ENCODE measurements at regions not wholly inside any gene's neighbourhood (a gene's known extent, or its start where the extent isn't known, plus 50 kb on each side); places are given as distances from the start of the nearest gene placed in this dataset.
"Not testable (repeated sequence)": the region's sequence is repeated elsewhere in the genome, so short reads cannot be mapped to it uniquely, and the experiment has no call there.

DNA sequence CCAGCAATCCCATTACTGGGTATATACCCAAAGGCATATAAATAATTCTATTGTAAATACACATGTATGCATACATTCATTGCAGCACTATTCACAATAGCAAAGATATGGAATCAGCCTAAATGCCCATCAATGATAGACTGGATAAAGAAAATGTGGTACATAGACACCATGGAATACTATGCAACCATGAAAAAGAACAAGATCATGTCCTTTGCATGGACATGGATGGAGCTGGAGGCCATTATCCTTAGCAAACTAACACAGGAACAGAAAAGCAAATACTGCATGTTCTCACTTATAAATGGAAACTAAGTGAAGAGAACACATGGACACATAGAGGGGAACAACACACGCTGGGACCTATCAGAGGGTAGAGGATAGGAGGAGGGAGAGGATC is 51.3 kb upstream of the CASK start:
- DNase-seq, result not testable (repeated sequence)

DNA sequence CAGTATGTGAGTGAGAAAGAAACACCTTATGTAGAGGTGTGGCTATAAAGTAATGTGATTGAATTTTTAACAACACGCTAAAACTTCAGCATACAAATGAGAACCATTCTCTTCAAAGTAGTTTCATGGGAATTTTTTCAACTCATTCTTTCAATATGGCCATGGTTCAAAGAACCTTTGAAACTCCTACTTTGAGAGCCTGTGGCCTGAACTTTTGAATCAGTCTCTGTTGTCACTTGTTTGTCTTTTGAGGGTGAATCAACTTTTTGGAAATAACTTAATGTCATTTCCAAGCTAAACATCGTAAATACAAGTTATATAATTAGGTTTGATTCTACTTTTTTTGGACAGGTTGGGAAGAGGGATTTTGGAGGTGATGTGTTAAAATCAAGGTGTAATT is 49.9 kb upstream of the CASK start:
- no peak for DNase-seq

All from NCI-H226 (cell line).